ENCODE measurements at regions not wholly inside any gene's neighbourhood (a gene's known extent, or its start where the extent isn't known, plus 50 kb on each side); places are given as distances from the start of the nearest gene placed in this dataset.

GRCh38 chr5:106827061-106827460 lies 843.7 kb downstream of the EFNA5 start:
- H3K9ac ChIP-seq (ENCODE audit: low read length): no peak overlapping the region
- no peak for TF ChIP-seq CTCF (IDR thresholded peaks at IDR 0.05; ENCODE audit: low read depth, low read length)
- TF ChIP-seq EZH2phosphoT487 (IDR thresholded peaks at IDR 0.05; ENCODE audit: low read depth): no peak

GRCh38 chr5:106825374-106825773 lies 845.4 kb downstream of the EFNA5 start:
- Histone ChIP-seq H3K27ac (ENCODE audit: low read length) (no peak overlapping the region), H3K9ac (ENCODE audit: low read length) (no peak overlapping the region), H3K4me3 (ENCODE audit: low read length) (no peak overlapping the region), H3K4me2 (ENCODE audit: low read length) (no peak overlapping the region), H3K79me2 (ENCODE audit: low read length) (no peaks in the 10 kb centered on the region), H3K36me3 (replicated peaks; ENCODE audit: low read depth, low read length) (no peaks in the 10 kb centered on the region), H3K27me3 (ENCODE audit: low read depth, low read length) (no peaks in the 10 kb centered on the region), H2AFZ (ENCODE audit: low read depth, low read length) (no peak overlapping the region; the same call in 1 of the 2 replicates), H3K4me1 (ENCODE audit: low read length) (no peaks in the 10 kb centered on the region), H3K9me3 (ENCODE audit: insufficient read depth, low read length) (no peaks in the 10 kb centered on the region), H4K20me1 (ENCODE audit: insufficient read depth, low read length) (no peaks in the 10 kb centered on the region)
- TF ChIP-seq CTCF (IDR thresholded peaks at IDR 0.05; ENCODE audit: low read depth, low read length) (no peak), EZH2phosphoT487 (IDR thresholded peaks at IDR 0.05; ENCODE audit: low read depth) (no peak)

More at GRCh38 chr5:106827061-106827460, 843.7 kb downstream of the EFNA5 start:
- H3K27me3 ChIP-seq (ENCODE audit: low read depth, low read length): no peaks in the 10 kb centered on the region
- H3K4me3 ChIP-seq (ENCODE audit: low read length): no peak overlapping the region
- no peak overlapping the region for H3K4me2 ChIP-seq (ENCODE audit: low read length)
- no peaks in the 10 kb centered on the region for H3K9me3 ChIP-seq (ENCODE audit: insufficient read depth, low read length)
- H3K27ac ChIP-seq (ENCODE audit: low read length): no peak overlapping the region
- no peaks in the 10 kb centered on the region for H3K36me3 ChIP-seq (replicated peaks; ENCODE audit: low read depth, low read length)
- H3K79me2 ChIP-seq (ENCODE audit: low read length): no peaks in the 10 kb centered on the region
- H3K4me1 ChIP-seq (ENCODE audit: low read length): no peaks in the 10 kb centered on the region
- no peak overlapping the region for H2AFZ ChIP-seq (ENCODE audit: low read depth, low read length)
- no peaks in the 10 kb centered on the region for H4K20me1 ChIP-seq (ENCODE audit: insufficient read depth, low read length)

- Histone ChIP-seq H3K4me2 (ENCODE audit: low read length) (no peak overlapping the region), H3K4me1 (ENCODE audit: low read length) (no peaks in the 10 kb centered on the region), H3K79me2 (ENCODE audit: low read length) (no peaks in the 10 kb centered on the region), H3K27ac (ENCODE audit: low read length) (no peak overlapping the region), H3K4me3 (ENCODE audit: low read length) (no peak overlapping the region), H2AFZ (ENCODE audit: low read depth, low read length) (no peak overlapping the region), H3K27me3 (ENCODE audit: low read depth, low read length) (no peaks in the 10 kb centered on the region), H3K9ac (ENCODE audit: low read length) (no peak overlapping the region), H3K9me3 (ENCODE audit: insufficient read depth, low read length) (no peaks in the 10 kb centered on the region), H4K20me1 (ENCODE audit: insufficient read depth, low read length) (no peaks in the 10 kb centered on the region), H3K36me3 (replicated peaks; ENCODE audit: low read depth, low read length) (no peaks in the 10 kb centered on the region)
- no peak for TF ChIP-seq CTCF (IDR thresholded peaks at IDR 0.05; ENCODE audit: low read depth, low read length)
- TF ChIP-seq EZH2phosphoT487 (IDR thresholded peaks at IDR 0.05; ENCODE audit: low read depth): no peak
Measured at GRCh38 chr5:106822851-106823250, 847.9 kb downstream of the EFNA5 start.

- no peaks in the 10 kb centered on the region for H3K27me3 ChIP-seq (ENCODE audit: low read depth, low read length)
- no peaks in the 10 kb centered on the region for H3K79me2 ChIP-seq (ENCODE audit: low read length)
- H3K36me3 ChIP-seq (replicated peaks; ENCODE audit: low read depth, low read length): no peaks in the 10 kb centered on the region
- H3K9ac ChIP-seq (ENCODE audit: low read length): no peak overlapping the region
- no peak overlapping the region for H3K27ac ChIP-seq (ENCODE audit: low read length)
- no peak for TF ChIP-seq CTCF (IDR thresholded peaks at IDR 0.05; ENCODE audit: low read depth, low read length)
- no peaks in the 10 kb centered on the region for H3K9me3 ChIP-seq (ENCODE audit: insufficient read depth, low read length)
- H2AFZ ChIP-seq (ENCODE audit: low read depth, low read length): no peak overlapping the region; the same call in 1 of the 2 replicates
- no peaks in the 10 kb centered on the region for H3K4me1 ChIP-seq (ENCODE audit: low read length)
- H3K4me3 ChIP-seq (ENCODE audit: low read length): no peak overlapping the region
- no peaks in the 10 kb centered on the region for H4K20me1 ChIP-seq (ENCODE audit: insufficient read depth, low read length)
- H3K4me2 ChIP-seq (ENCODE audit: low read length): no peak overlapping the region
Measured at GRCh38 chr5:106818552-106818951, 852.2 kb downstream of the EFNA5 start.
